H9 (cell line): ENCODE measurements at regions not wholly inside any gene's neighbourhood (a gene's known extent, or its start where the extent isn't known, plus 50 kb on each side); places are given as distances from the start of the nearest gene placed in this dataset.

Source experiments
- DNase-seq: peaks from one replicate; pipeline ENCODE4 v3.0.0-alpha.2; 2017
- H2AFZ ChIP-seq: one replicate; pipeline ENCODE4 v1.6.1; 2013; ENCODE audit warnings: mild to moderate bottlenecking, low read length, control low read depth, moderate library complexity
- H2AK5ac ChIP-seq: 2 replicates; pipeline ENCODE4 v1.6.1; 2013; ENCODE audit warnings: low read length, control low read depth, mixed read lengths; ENCODE audit not compliant: insufficient read length
- H2BK120ac ChIP-seq: one replicate; pipeline ENCODE4 v1.6.1; 2013; ENCODE audit warnings: low read depth, mild to moderate bottlenecking, low read length, control low read depth, inconsistent platforms; ENCODE audit not compliant: poor library complexity, severe bottlenecking
- H2BK12ac ChIP-seq: 2 replicates; pipeline ENCODE4 v1.6.1; 2013; ENCODE audit warnings: low read length, control low read depth, mixed read lengths, low read depth; ENCODE audit not compliant: insufficient read length
- H2BK15ac ChIP-seq: 2 replicates; pipeline ENCODE4 v1.6.1; 2013; ENCODE audit warnings: low read depth, low read length, control low read depth
- H2BK20ac ChIP-seq: one replicate; pipeline ENCODE4 v1.6.1; 2013; ENCODE audit warnings: low read depth, mild to moderate bottlenecking, low read length, control low read depth, inconsistent platforms; ENCODE audit not compliant: poor library complexity, severe bottlenecking
- H2BK5ac ChIP-seq: 2 replicates; pipeline ENCODE4 v1.6.1; 2013; ENCODE audit warnings: low read length, control low read depth, mixed read lengths; ENCODE audit not compliant: insufficient read length
- H3K14ac ChIP-seq: 2 replicates; pipeline ENCODE4 v1.6.1; 2013; ENCODE audit warnings: low read length, control low read depth; ENCODE audit not compliant: insufficient read depth
- H3K18ac ChIP-seq: 2 replicates; pipeline ENCODE4 v1.6.1; 2013; ENCODE audit warnings: low read depth, mild to moderate bottlenecking, mixed read lengths, low read length, control low read depth; ENCODE audit not compliant: insufficient read length
- H3K23ac ChIP-seq: 2 replicates; pipeline ENCODE4 v1.6.1; 2013; ENCODE audit warnings: low read length, control low read depth, mixed read lengths, low read depth; ENCODE audit not compliant: insufficient read length
- H3K23me2 ChIP-seq: 2 replicates; pipeline ENCODE4 v1.6.1; 2013; ENCODE audit warnings: low read depth, mild to moderate bottlenecking, mixed read lengths, low read length, control low read depth; ENCODE audit not compliant: insufficient read length, poor library complexity, severe bottlenecking
- H3K27ac ChIP-seq: 2 replicates; pipeline ENCODE4 v1.5.1; 2013; ENCODE audit warnings: low read length, control low read depth, mixed read lengths, low read depth; ENCODE audit not compliant: insufficient read length
- H3K27me3 ChIP-seq: 2 replicates; pipeline ENCODE4 v1.6.1; 2013; ENCODE audit warnings: low read length, control low read depth, inconsistent platforms; ENCODE audit not compliant: insufficient read depth
- H3K4ac ChIP-seq: 2 replicates; pipeline ENCODE4 v1.6.1; 2013; ENCODE audit warnings: low read depth, mild to moderate bottlenecking, control low read depth, inconsistent platforms, low read length, moderate library complexity
- H3K4me1 ChIP-seq: 2 replicates; pipeline ENCODE4 v1.6.1; 2013; ENCODE audit warnings: low read length, control low read depth, inconsistent platforms; ENCODE audit not compliant: insufficient read depth
- H3K4me2 ChIP-seq: 2 replicates; pipeline ENCODE4 v1.6.1; 2013; ENCODE audit warnings: low read length, control low read depth, mixed read lengths; ENCODE audit not compliant: insufficient read length, insufficient read depth
- H3K56ac ChIP-seq: 2 replicates; pipeline ENCODE4 v1.6.1; 2013; ENCODE audit warnings: low read depth, mild to moderate bottlenecking, mixed read lengths, low read length, control low read depth; ENCODE audit not compliant: insufficient read length
- H3K79me1 ChIP-seq: 2 replicates; pipeline ENCODE4 v1.6.1; 2013; ENCODE audit warnings: low read depth, mild to moderate bottlenecking, moderate library complexity, low read length, control low read depth, inconsistent platforms; ENCODE audit not compliant: insufficient read depth, poor library complexity, severe bottlenecking
- H3K79me2 ChIP-seq: 2 replicates; pipeline ENCODE4 v1.6.1; 2013; ENCODE audit warnings: low read length, control low read depth, inconsistent platforms; ENCODE audit not compliant: insufficient read depth
- H3K9ac ChIP-seq: 2 replicates; pipeline ENCODE4 v1.6.1; 2013; ENCODE audit warnings: low read length, control low read depth, mixed read lengths; ENCODE audit not compliant: insufficient read length; ENCODE audit errors: extremely low read depth
- H3K9me3 ChIP-seq: one replicate; pipeline ENCODE4 v1.6.1; 2013; ENCODE audit warnings: low read depth, low read length, inconsistent platforms; ENCODE audit not compliant: control insufficient read depth
- H3T11ph ChIP-seq: one replicate; pipeline ENCODE4 v1.6.1; 2013; ENCODE audit warnings: mild to moderate bottlenecking, low read length, control low read depth, inconsistent platforms
- H4K20me1 ChIP-seq: one replicate; pipeline ENCODE4 v1.6.1; 2013; ENCODE audit not compliant: control insufficient read depth, insufficient read length, insufficient read depth
- H4K5ac ChIP-seq: 2 replicates; pipeline ENCODE4 v1.6.1; 2013; ENCODE audit warnings: low read depth, mild to moderate bottlenecking, mixed read lengths, low read length, control low read depth; ENCODE audit not compliant: insufficient read length
- H4K8ac ChIP-seq: replicated peaks from 2 replicates; pipeline ENCODE4 v1.6.1; 2013; ENCODE audit warnings: low read length, control low read depth, mixed read lengths, low read depth; ENCODE audit not compliant: insufficient read length
- H4K91ac ChIP-seq: 2 replicates; pipeline ENCODE4 v1.6.1; 2013; ENCODE audit warnings: low read depth, mild to moderate bottlenecking, moderate library complexity, mixed read lengths, low read length, control low read depth; ENCODE audit not compliant: insufficient read length
- H3K27ac Mint-ChIP-seq, 3 experiments: 2 replicates in 2 of 3; 3 replicates in 1 of 3; pipeline ENCODE4 v1.8.0; 2020 to 2021; ENCODE audit warnings: mixed read lengths in 3 of 3, mild to moderate bottlenecking in 1 of 3, moderate library complexity in 1 of 3
- H3K27me3 Mint-ChIP-seq: 2 replicates; pipeline ENCODE4 v1.8.0; 2021; ENCODE audit warnings: low read depth, mild to moderate bottlenecking, moderate library complexity, mixed read lengths
- H3K36me3 Mint-ChIP-seq, 3 experiments: 2 replicates in 2 of 3; 3 replicates in 1 of 3; pipeline ENCODE4 v1.8.0; 2020 to 2021; ENCODE audit warnings: low read depth in 3 of 3, mixed read lengths in 3 of 3; ENCODE audit not compliant: insufficient read depth in 1 of 3
- H3K4me1 Mint-ChIP-seq, 2 experiments: 2 replicates each; pipeline ENCODE4 v1.8.0; 2020; ENCODE audit warnings: mixed read lengths in 2 of 2
- H3K4me3 Mint-ChIP-seq, 2 experiments: 2 replicates in 1 of 2; 3 replicates in 1 of 2; pipeline ENCODE4 v1.8.0; 2020 to 2021; ENCODE audit warnings: mild to moderate bottlenecking in 2 of 2, mixed read lengths in 2 of 2, moderate library complexity in 1 of 2
- H3K9me3 Mint-ChIP-seq, 2 experiments: 2 replicates in 1 of 2; 3 replicates in 1 of 2; pipeline ENCODE4 v1.8.0; 2020; ENCODE audit warnings: mild to moderate bottlenecking in 2 of 2, mixed read lengths in 2 of 2, moderate library complexity in 1 of 2
- WGBS: extraction: QIAGEN DNeasy Blood & Tissue Kit; methylation state at CpG from one replicate; pipeline ENCODE4 v1.1.7; 2013; ENCODE audit warnings: missing lambda C conversion rate, low lambda C conversion rate, mixed read lengths; ENCODE audit not compliant: insufficient read length; ENCODE audit errors: extremely low coverage; 5-methylcytosine and 5-hydroxymethylcytosine counted together
- TF ChIP-seq, protein P1 (sequence below): fragments of 200-600 bp; sonication (generic); conservative IDR thresholded peaks from 3 replicates; pipeline ENCODE4 v1.8.0; 2021; ENCODE audit warnings: antibody characterized with exemption, mild to moderate bottlenecking

DNA sequence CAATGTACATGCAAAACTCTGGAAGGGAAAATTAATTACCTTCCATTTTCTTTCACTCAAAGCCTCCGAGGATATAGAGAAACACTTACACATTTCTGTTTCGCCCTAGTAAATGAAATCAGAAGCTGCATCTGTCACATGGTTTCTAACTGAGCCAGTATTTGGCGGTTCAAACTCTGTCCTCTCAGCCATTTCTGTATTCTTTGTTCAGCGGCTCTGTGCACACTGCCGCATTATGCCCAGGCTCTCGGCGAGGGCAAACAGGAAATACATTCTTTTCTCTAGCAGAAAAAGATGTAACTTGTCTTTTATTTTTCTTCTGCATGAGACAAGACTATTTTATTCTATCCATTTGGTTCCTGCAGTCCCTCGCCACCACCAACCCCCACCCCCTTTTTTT, 71.4 kb upstream of the GPM6B start:
- H3K4me3 Mint-ChIP-seq, result no peak overlapping the region
- peaks cover 20 to 31% of the 10 kb centered on the region in 2 experiments for H3K4me1 Mint-ChIP-seq
- Histone ChIP-seq H4K20me1 (no peaks in the 10 kb centered on the region), H2BK120ac (no peak overlapping the region), H4K91ac (no peak overlapping the region), H2BK15ac (no peak overlapping the region), H3K4ac (no peak overlapping the region), H3K4me2 (no peak overlapping the region), H3K23me2 (no peaks in the 10 kb centered on the region), H3K27ac (no peak overlapping the region), H3K23ac (no peak overlapping the region), H3K9ac (no peak overlapping the region), H3K9me3 (no peaks in the 10 kb centered on the region), H2BK20ac (no peak overlapping the region), H4K5ac (no peak overlapping the region), H3K79me1 (no peaks in the 10 kb centered on the region), H2AK5ac (no peak overlapping the region), H2AFZ (no peak overlapping the region), H4K8ac (no peak overlapping the region), H3K14ac (no peak overlapping the region), H3K79me2 (peaks cover 21% of the 10 kb centered on the region; the same call in 1 of the 2 replicates), H2BK12ac (no peak overlapping the region), H2BK5ac (no peak overlapping the region), H3K56ac (no peak overlapping the region), H3K27me3 (0 out of 2 replicates have a peak, but pooled peaks cover 4% of the 10 kb centered on the region), H3K18ac (no peak overlapping the region), H3K4me1 (peaks cover 10% of the 10 kb centered on the region; the same call in 1 of the 2 replicates), H3T11ph (no peak overlapping the region)
- peak overlapping the region in 1 of 3 experiments; percentile 83; a peak in 1 of 7 replicates for H3K27ac Mint-ChIP-seq
- DNase-seq, result no peak
- TF ChIP-seq, protein P1, sequence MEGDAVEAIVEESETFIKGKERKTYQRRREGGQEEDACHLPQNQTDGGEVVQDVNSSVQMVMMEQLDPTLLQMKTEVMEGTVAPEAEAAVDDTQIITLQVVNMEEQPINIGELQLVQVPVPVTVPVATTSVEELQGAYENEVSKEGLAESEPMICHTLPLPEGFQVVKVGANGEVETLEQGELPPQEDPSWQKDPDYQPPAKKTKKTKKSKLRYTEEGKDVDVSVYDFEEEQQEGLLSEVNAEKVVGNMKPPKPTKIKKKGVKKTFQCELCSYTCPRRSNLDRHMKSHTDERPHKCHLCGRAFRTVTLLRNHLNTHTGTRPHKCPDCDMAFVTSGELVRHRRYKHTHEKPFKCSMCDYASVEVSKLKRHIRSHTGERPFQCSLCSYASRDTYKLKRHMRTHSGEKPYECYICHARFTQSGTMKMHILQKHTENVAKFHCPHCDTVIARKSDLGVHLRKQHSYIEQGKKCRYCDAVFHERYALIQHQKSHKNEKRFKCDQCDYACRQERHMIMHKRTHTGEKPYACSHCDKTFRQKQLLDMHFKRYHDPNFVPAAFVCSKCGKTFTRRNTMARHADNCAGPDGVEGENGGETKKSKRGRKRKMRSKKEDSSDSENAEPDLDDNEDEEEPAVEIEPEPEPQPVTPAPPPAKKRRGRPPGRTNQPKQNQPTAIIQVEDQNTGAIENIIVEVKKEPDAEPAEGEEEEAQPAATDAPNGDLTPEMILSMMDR, result no peak
- no peaks in the 10 kb centered on the region for H3K27me3 Mint-ChIP-seq
- WGBS, result no CpG with 5 or more reads among the region's 8 CpGs
- H3K36me3 Mint-ChIP-seq, result peaks cover 0 to 11% (median 3%) of the 10 kb centered on the region in 3 experiments; a peak in 5 of 7 replicates
- H3K9me3 Mint-ChIP-seq, result peaks cover 23 to 34% of the 10 kb centered on the region in 2 experiments
